Spleen (tissue), 11 donors: ENCODE measurements at regions not wholly inside any gene's neighbourhood (a gene's known extent, or its start where the extent isn't known, plus 50 kb on each side); places are given as distances from the start of the nearest gene placed in this dataset.
"Not testable (repeated sequence)": the region's sequence is repeated elsewhere in the genome, so short reads cannot be mapped to it uniquely, and the experiment has no call there.

ENCODE experiments used
- DNase-seq: peaks from one replicate; pipeline ENCODE4 v3.0.0-alpha.2; 2020
- H3K27ac ChIP-seq, 8 donors: fragments of 200-600 bp; sonication (generic) in 7 of 8; 1 replicate in 4 of 8; 2 replicates in 4 of 8; pipeline versions ENCODE4 v1.5.0 to v1.8.0; 2016 to 2021; ENCODE audit warnings: inconsistent platforms in 4 of 8, mild to moderate bottlenecking in 4 of 8, moderate library complexity in 1 of 8
- H3K27me3 ChIP-seq, 7 donors: fragments of 200-600 bp; sonication (generic) in 6 of 7; replicated peaks in 1 of 7; 1 replicate in 4 of 7; 2 replicates in 3 of 7; pipeline versions ENCODE4 v1.5.0 to v1.8.0; 2016 to 2021; ENCODE audit warnings: inconsistent platforms in 3 of 7, mild to moderate bottlenecking in 1 of 7
- H3K36me3 ChIP-seq, 6 donors: fragments of 200-600 bp; sonication (generic) in 5 of 6; 1 replicate in 4 of 6; 2 replicates in 2 of 6; pipeline versions ENCODE4 v1.5.0 to v1.8.0; 2016 to 2021; ENCODE audit warnings: inconsistent platforms in 2 of 6
- H3K4me1 ChIP-seq, 6 donors: fragments of 200-600 bp; sonication (generic) in 5 of 6; 1 replicate in 3 of 6; 2 replicates in 3 of 6; pipeline versions ENCODE4 v1.5.0 to v1.8.0; 2016 to 2021; ENCODE audit warnings: inconsistent platforms in 3 of 6
- H3K4me3 ChIP-seq, 8 donors: fragments of 200-600 bp; sonication (generic) in 7 of 8; 1 replicate in 4 of 8; 2 replicates in 4 of 8; pipeline versions ENCODE4 v1.5.0 to v1.8.0; 2016 to 2021; ENCODE audit warnings: inconsistent platforms in 4 of 8, mild to moderate bottlenecking in 4 of 8, moderate library complexity in 2 of 8
- H3K9me3 ChIP-seq, 8 donors: fragments of 200-600 bp; sonication (generic) in 7 of 8; 1 replicate in 4 of 8; 2 replicates in 4 of 8; pipeline versions ENCODE4 v1.5.0 to v1.8.0; 2016 to 2021; ENCODE audit warnings: inconsistent platforms in 4 of 8
- CTCF ChIP-seq, 11 experiments: fragments of 200-600 bp in 7 of 11; fragments of 450-650 bp in 4 of 11; sonication (generic) in 4 of 11; IDR thresholded peaks in 8 of 11; conservative IDR thresholded peaks in 3 of 11; 1 replicate in 7 of 11; 2 replicates in 4 of 11; pipeline versions ENCODE4 v1.4.0 to v1.8.0; 2016 to 2021; ENCODE audit warnings: antibody characterized with exemption in 11 of 11, inconsistent platforms in 4 of 11, mild to moderate bottlenecking in 1 of 11
- POLR2A ChIP-seq, 3 donors: fragments of 450-650 bp; IDR thresholded peaks; one replicate each; pipeline ENCODE4 v1.5.1; 2017; ENCODE audit warnings: antibody characterized with exemption in 3 of 3, mild to moderate bottlenecking in 1 of 3
- POLR2AphosphoS5 ChIP-seq, 3 donors: sonication (generic); formaldehyde crosslinking; IDR thresholded peaks; one replicate each; pipeline ENCODE4 v1.5.1; 2017; ENCODE audit warnings: antibody characterized with exemption in 3 of 3
- WGBS, 5 donors: extraction: QIAGEN DNeasy Blood & Tissue Kit in 3 of 5; methylation state at CpG; one replicate each; pipeline versions ENCODE4 v1.1.5 to v1.1.7; 2013 to 2018; 5-methylcytosine and 5-hydroxymethylcytosine counted together
- intact Hi-C: fragments of 100-400 bp; cut with DNase I; formaldehyde crosslinking; loops from one replicate; pipeline ENCODE4 v1.15.0; 2023; ENCODE audit warnings: low total_unique reads
- donor health status: healthy with polysubstance abuse.
- donor health status: DM: no; HTN: no; CAD: no; lungs with moderate emphysema.
- donor health status: DM: no; HTN: no; CAD: no.
- donor health status: Bipolar disorder and iron deficiency.
- donor health status: healthy.
- donor health status: DM: no; HTN: no; CAD: no.
- donor health status: DM: yes; HTN: yes; CAD: no.

GRCh38 chr18:2164644-2165550, 406.4 kb downstream of the METTL4 start:
- H3K4me3 ChIP-seq, result no peak overlapping the region
- no peak for DNase-seq
- WGBS, 5 donors, result 58 to 76% (median 66%) methylated on average over 7 of the region's 7 CpGs
- no peaks in the 10 kb centered on the region for H3K27me3 ChIP-seq
- no peak overlapping the region for H3K27ac ChIP-seq
- TF ChIP-seq POLR2AphosphoS5 (IDR thresholded peaks at IDR 0.05) (no peak), CTCF (IDR thresholded peaks at IDR 0.05 in 8 of 11, conservative IDR thresholded peaks at IDR 0.05 in 3 of 11) (no peak), POLR2A (IDR thresholded peaks at IDR 0.05) (no peak)
- H3K36me3 ChIP-seq, result no peaks in the 10 kb centered on the region
- no peaks in the 10 kb centered on the region for H3K4me1 ChIP-seq
- no peaks in the 10 kb centered on the region for H3K9me3 ChIP-seq
- intact Hi-C loops, result no loop called here

- H3K9me3 ChIP-seq, H3K4me1 ChIP-seq, H3K36me3 ChIP-seq, DNase-seq, H3K27ac ChIP-seq, intact Hi-C loops, H3K4me3 ChIP-seq, H3K27me3 ChIP-seq: not testable (repeated sequence)
- 77 to 84% (median 83%) methylated on average over 9 of the region's 9 CpGs for WGBS, 5 donors
These were observed 404.4 kb downstream of the METTL4 start for GRCh38 chr18:2166876-2167275.

GRCh38 chr18:2168022-2168421, 403.3 kb downstream of the METTL4 start:
- WGBS, 5 donors, result 69 to 89% (median 74%) methylated on average over 5 of the region's 5 CpGs
- intact Hi-C loops, result no loop called here
- H3K36me3 ChIP-seq, result no peaks in the 10 kb centered on the region
- TF ChIP-seq POLR2A (IDR thresholded peaks at IDR 0.05) (no peak), POLR2AphosphoS5 (IDR thresholded peaks at IDR 0.05) (no peak), CTCF (IDR thresholded peaks at IDR 0.05 in 8 of 11, conservative IDR thresholded peaks at IDR 0.05 in 3 of 11) (no peak)
- H3K27ac ChIP-seq, result no peak overlapping the region
- DNase-seq, result no peak
- H3K4me3 ChIP-seq, result no peak overlapping the region
- H3K9me3 ChIP-seq, result no peaks in the 10 kb centered on the region
- H3K4me1 ChIP-seq, result no peaks in the 10 kb centered on the region
- H3K27me3 ChIP-seq, result no peaks in the 10 kb centered on the region

GRCh38 chr18:2169656-2170055, 401.6 kb downstream of the METTL4 start:
- H3K27me3 ChIP-seq, result no peaks in the 10 kb centered on the region
- no peaks in the 10 kb centered on the region for H3K9me3 ChIP-seq
- no peak for DNase-seq
- H3K4me1 ChIP-seq, result no peaks in the 10 kb centered on the region
- no peak overlapping the region for H3K4me3 ChIP-seq
- no peak for TF ChIP-seq POLR2A (IDR thresholded peaks at IDR 0.05)
- intact Hi-C loops, result no loop called here
- H3K27ac ChIP-seq, result no peak overlapping the region
- no peaks in the 10 kb centered on the region for H3K36me3 ChIP-seq

- H3K27me3 ChIP-seq, result no peaks in the 10 kb centered on the region
- no peaks in the 10 kb centered on the region for H3K4me1 ChIP-seq
- no peak overlapping the region for H3K4me3 ChIP-seq
- no peaks in the 10 kb centered on the region for H3K36me3 ChIP-seq
- no peak for DNase-seq
- 28 to 37% (median 35%) methylated on average over 5 of the region's 5 CpGs for WGBS, 5 donors
- no peak overlapping the region for H3K27ac ChIP-seq
- intact Hi-C loops, result no loop called here
- TF ChIP-seq CTCF (IDR thresholded peaks at IDR 0.05 in 8 of 11, conservative IDR thresholded peaks at IDR 0.05 in 3 of 11), result no peak
- no peak for TF ChIP-seq POLR2AphosphoS5 (IDR thresholded peaks at IDR 0.05)
- TF ChIP-seq POLR2A (IDR thresholded peaks at IDR 0.05), result no peak
- no peaks in the 10 kb centered on the region for H3K9me3 ChIP-seq
These were observed 399.3 kb downstream of the METTL4 start for GRCh38 chr18:2171840-2172625.
